Liver (tissue), 8 donors: ENCODE measurements at regions not wholly inside any gene's neighbourhood (a gene's known extent, or its start where the extent isn't known, plus 50 kb on each side); places are given as distances from the start of the nearest gene placed in this dataset.

Experiments
- DNase-seq: peaks from one replicate; pipeline ENCODE4 v3.0.0-alpha.2; 2017; ENCODE audit warnings: low spot score
- H3K27ac ChIP-seq, 2 donors: one replicate each; pipeline ENCODE4 v1.7.0; 2013; ENCODE audit warnings: inconsistent platforms in 2 of 2, low read length in 2 of 2, control low read depth in 1 of 2, low read depth in 1 of 2, mild to moderate bottlenecking in 1 of 2
- H3K27me3 ChIP-seq, 4 donors: one replicate each; pipeline versions ENCODE4 v1.6.1 to v1.7.0; 2013; ENCODE audit warnings: low read length in 3 of 4, inconsistent platforms in 1 of 4, mild to moderate bottlenecking in 1 of 4, moderate library complexity in 1 of 4; ENCODE audit not compliant: control insufficient read depth in 4 of 4, insufficient read depth in 4 of 4
- H3K36me3 ChIP-seq, 4 donors: one replicate each; pipeline versions ENCODE4 v1.6.1 to v1.7.0; 2013; ENCODE audit warnings: low read length in 3 of 4, mild to moderate bottlenecking in 3 of 4, low read depth in 1 of 4, moderate library complexity in 1 of 4; ENCODE audit not compliant: control insufficient read depth in 4 of 4, insufficient read depth in 3 of 4
- H3K4me1 ChIP-seq, 4 donors: one replicate each; pipeline versions ENCODE4 v1.6.1 to v1.7.0; 2013; ENCODE audit warnings: low read length in 3 of 4, mild to moderate bottlenecking in 3 of 4, moderate library complexity in 1 of 4; ENCODE audit not compliant: control insufficient read depth in 4 of 4, insufficient read depth in 4 of 4
- H3K4me3 ChIP-seq, 3 donors: one replicate each; pipeline versions ENCODE4 v1.6.1 to v1.7.0; 2013; ENCODE audit warnings: low read length in 3 of 3, control low read depth in 1 of 3, low read depth in 1 of 3, mild to moderate bottlenecking in 1 of 3
- H3K9ac ChIP-seq, 2 donors: one replicate each; pipeline ENCODE4 v1.7.0; 2013; ENCODE audit warnings: low read length in 2 of 2, mild to moderate bottlenecking in 2 of 2, moderate library complexity in 2 of 2, control low read depth in 1 of 2, low read depth in 1 of 2
- H3K9me3 ChIP-seq, 4 donors: one replicate each; pipeline versions ENCODE4 v1.6.1 to v1.7.0; 2013; ENCODE audit warnings: low read length in 3 of 4; ENCODE audit not compliant: control insufficient read depth in 4 of 4
- CTCF ChIP-seq: fragments of 150-350 bp; IDR thresholded peaks from 2 replicates; pipeline ENCODE4 v1.5.1; 2017; ENCODE audit warnings: improper control_type of control experiment, low read depth, low read length; ENCODE audit not compliant: missing input control
- EGR1 ChIP-seq, 2 donors: IDR thresholded peaks; 2 replicates each; pipeline ENCODE4 v1.6.1; 2016 to 2018; ENCODE audit warnings: antibody characterized with exemption in 2 of 2, low read depth in 2 of 2
- FOXA1 ChIP-seq: IDR thresholded peaks from 2 replicates; pipeline ENCODE4 v1.6.1; 2016; ENCODE audit warnings: antibody characterized with exemption
- FOXA2 ChIP-seq: IDR thresholded peaks from 2 replicates; pipeline ENCODE4 v1.6.1; 2016; ENCODE audit warnings: antibody characterized with exemption
- GABPA ChIP-seq, 2 donors: IDR thresholded peaks in 1 of 2; conservative IDR thresholded peaks in 1 of 2; 2 replicates each; pipeline ENCODE4 v1.6.1; 2016; ENCODE audit warnings: antibody characterized with exemption in 2 of 2, mild to moderate bottlenecking in 1 of 2, moderate library complexity in 1 of 2
- HNF4A ChIP-seq, 2 donors: conservative IDR thresholded peaks; 2 replicates each; pipeline ENCODE4 v1.6.1; 2016; ENCODE audit warnings: antibody characterized with exemption in 2 of 2, mild to moderate bottlenecking in 2 of 2
- HNF4G ChIP-seq: IDR thresholded peaks from 2 replicates; pipeline ENCODE4 v1.6.1; 2016; ENCODE audit warnings: antibody characterized with exemption
- JUND ChIP-seq, 2 donors: IDR thresholded peaks; 2 replicates each; pipeline ENCODE4 v1.6.1; 2016; ENCODE audit warnings: antibody characterized with exemption in 2 of 2
- MAX ChIP-seq: IDR thresholded peaks from 2 replicates; pipeline ENCODE4 v1.6.1; 2016; ENCODE audit warnings: antibody characterized with exemption
- NR2F2 ChIP-seq: IDR thresholded peaks from 2 replicates; pipeline ENCODE4 v1.6.1; 2016; ENCODE audit warnings: antibody characterized with exemption
- RAD21 ChIP-seq, 2 donors: IDR thresholded peaks; 2 replicates each; pipeline ENCODE4 v1.6.1; 2016; ENCODE audit warnings: antibody characterized with exemption in 2 of 2, mild to moderate bottlenecking in 2 of 2
- REST ChIP-seq: IDR thresholded peaks from 2 replicates; pipeline ENCODE4 v1.6.1; 2016; ENCODE audit warnings: antibody characterized with exemption, mild to moderate bottlenecking
- RXRA ChIP-seq, 2 donors: IDR thresholded peaks; 2 replicates each; pipeline ENCODE4 v1.6.1; 2017 to 2018; ENCODE audit warnings: antibody characterized with exemption in 2 of 2, mild to moderate bottlenecking in 1 of 2
- SP1 ChIP-seq: IDR thresholded peaks from 2 replicates; pipeline ENCODE4 v1.6.1; 2018; ENCODE audit warnings: antibody characterized with exemption, mild to moderate bottlenecking
- TAF1 ChIP-seq: conservative IDR thresholded peaks from 2 replicates; pipeline ENCODE4 v1.6.1; 2016; ENCODE audit warnings: antibody characterized with exemption, mild to moderate bottlenecking
- ZBTB33 ChIP-seq: IDR thresholded peaks from 2 replicates; pipeline ENCODE4 v1.6.1; 2016; ENCODE audit warnings: antibody characterized with exemption
- WGBS: extraction: QIAGEN DNeasy Blood & Tissue Kit; methylation state at CpG from one replicate; pipeline ENCODE4 v1.1.7; 2013; 5-methylcytosine and 5-hydroxymethylcytosine counted together
- donor health status: healthy.
- donor health status: healthy.
- donor health status: healthy.
- donor health status: healthy.
- donor health status: healthy.

GRCh38 chr9:113776194-113776593, 99.9 kb upstream of the ZNF618 start:
- DNase-seq = no peak
- WGBS = 69% methylated on average over 3 of the region's 3 CpGs

More at GRCh38 chr9:113776194-113776593, 99.9 kb upstream of the ZNF618 start:
- Histone ChIP-seq H3K4me1 (no peaks in the 10 kb centered on the region), H3K36me3 (no peaks in the 10 kb centered on the region), H3K27me3 (no peaks in the 10 kb centered on the region), H3K9ac (no peak overlapping the region), H3K27ac (no peak overlapping the region), H3K4me3 (no peak overlapping the region), H3K9me3 (no peaks in the 10 kb centered on the region)
- TF ChIP-seq RAD21 (IDR thresholded peaks at IDR 0.05) (no peak), TAF1 (no peak), MAX (no peak), FOXA2 (no peak), JUND (IDR thresholded peaks at IDR 0.05) (no peak), SP1 (no peak), REST (no peak), GABPA (IDR thresholded peaks at IDR 0.05 in 1 of 2, conservative IDR thresholded peaks at IDR 0.05 in 1 of 2) (no peak), FOXA1 (no peak), NR2F2 (no peak), HNF4A (conservative IDR thresholded peaks at IDR 0.05) (no peak), CTCF (no peak), EGR1 (IDR thresholded peaks at IDR 0.05; ENCODE audit: low read depth in 2 of 2) (no peak), HNF4G (no peak), ZBTB33 (no peak), RXRA (IDR thresholded peaks at IDR 0.05) (no peak)
